Stimulated activated CD4-positive, alpha-beta T cell treated with anti-CD3 and anti-CD28 coated beads, Interleukin-2, amount 100 ng/mL, for 4 hours (primary cell): ENCODE measurements at regions not wholly inside any gene's neighbourhood (a gene's known extent, or its start where the extent isn't known, plus 50 kb on each side); places are given as distances from the start of the nearest gene placed in this dataset.

Experiments
- DNase-seq: peaks from one replicate; pipeline ENCODE4 v3.0.0-alpha.2; 2020; ENCODE audit warnings: low read depth

- no peak for DNase-seq
These were observed 736.9 kb downstream of the QKI start for GRCh38 chr6:164151161-164152120.

- DNase-seq, result no peak
These were observed 735.7 kb downstream of the QKI start for GRCh38 chr6:164150232-164150631.

GRCh38 chr6:164148788-164149187 is 734.3 kb downstream of the QKI start:
- DNase-seq, result no peak

- no peak for DNase-seq
These were observed 729.8 kb downstream of the QKI start for GRCh38 chr6:164144316-164144715.

GRCh38 chr6:164142322-164142721 is 727.8 kb downstream of the QKI start:
- no peak for DNase-seq

- DNase-seq, result no peak
These were observed 721.1 kb downstream of the QKI start for GRCh38 chr6:164135511-164136132.

- DNase-seq, result no peak
These were observed 718.6 kb downstream of the QKI start for GRCh38 chr6:164133095-164133494.

- DNase-seq, result no peak
These were observed 716.1 kb downstream of the QKI start for GRCh38 chr6:164130585-164130984.

- DNase-seq, result no peak
These were observed 715.6 kb downstream of the QKI start for GRCh38 chr6:164130151-164130550.

GRCh38 chr6:164129218-164129617 is 714.7 kb downstream of the QKI start:
- no peak for DNase-seq

GRCh38 chr6:164128101-164128500 is 713.6 kb downstream of the QKI start:
- DNase-seq, result no peak

- no peak for DNase-seq
These were observed 710.5 kb downstream of the QKI start for GRCh38 chr6:164124986-164125385.

GRCh38 chr6:164124473-164124872 is 710.0 kb downstream of the QKI start:
- DNase-seq, result no peak

- DNase-seq, result no peak
These were observed 707.6 kb downstream of the QKI start for GRCh38 chr6:164122109-164122508.

- DNase-seq, result no peak
These were observed 707.0 kb downstream of the QKI start for GRCh38 chr6:164121527-164121926.

GRCh38 chr6:164114651-164115050 is 700.1 kb downstream of the QKI start:
- no peak for DNase-seq

- DNase-seq, result no peak
These were observed 699.5 kb downstream of the QKI start for GRCh38 chr6:164114051-164114450.

- no peak for DNase-seq
These were observed 699.1 kb downstream of the QKI start for GRCh38 chr6:164113637-164114036.

- DNase-seq, result no peak
These were observed 695.2 kb downstream of the QKI start for GRCh38 chr6:164109770-164110140.

- no peak for DNase-seq
These were observed 694.6 kb downstream of the QKI start for GRCh38 chr6:164108869-164109769.

GRCh38 chr6:164108092-164108491 is 693.6 kb downstream of the QKI start:
- no peak for DNase-seq

GRCh38 chr6:164107297-164107995 is 692.9 kb downstream of the QKI start:
- DNase-seq, result no peak
